HepG2 (cell line): ENCODE measurements at regions not wholly inside any gene's neighbourhood (a gene's known extent, or its start where the extent isn't known, plus 50 kb on each side); places are given as distances from the start of the nearest gene placed in this dataset.

ENCODE experiments used
- ATAC-seq: fragments of 200-7000 bp; cut with Tn5 transposase; 3 replicates; pipeline ENCODE4 v1.9.1; 2020; ENCODE audit warnings: mild to moderate bottlenecking, moderate library complexity
- BruUV-seq: library from RNA; stranded (reverse); fragments of 400-500 nt; replicated peaks from 2 replicates; lab custom pipeline; 2021; lab: Mats Ljungman, UMichigan
- CTCF ChIA-PET: fragments of 300-600 bp; formaldehyde crosslinking; extraction: SDS; loops from one replicate; lab custom pipeline; 2021; ENCODE audit warnings: low total read pairs, inconsistent platforms, low intra/inter-chr PET ratio; lab: Yijun Ruan, JAX
- POLR2A ChIA-PET: fragments of 350-600 bp; sonication (Branson Sonifier 250); formaldehyde crosslinking; loops from one replicate; lab custom pipeline; 2020; ENCODE audit warnings: antibody characterized with exemption, inconsistent platforms; lab: Yijun Ruan, JAX
- DNase-seq: peaks from one replicate; pipeline ENCODE4 v3.0.0-alpha.2; 2015; ENCODE audit warnings: low spot score
- FAIRE-seq: peaks from 3 replicates; lab custom pipeline; 2011; peaks lifted over from hg19 to GRCh38; lab: Jason Lieb, UNC
- H2AFZ ChIP-seq: one replicate; pipeline ENCODE4 v1.6.1; 2011; ENCODE audit warnings: low read length, inconsistent platforms
- H3K27ac ChIP-seq: fragments of 300-600 bp; 3 replicates; pipeline ENCODE4 v1.8.0; 2011; ENCODE audit warnings: mixed run types, mild to moderate bottlenecking, mixed read lengths, low read length, inconsistent platforms; ENCODE audit not compliant: insufficient read depth; ENCODE audit errors: extremely low read length
- H3K27me3 ChIP-seq, 2 experiments: fragments of 200-600 bp in 1 of 2; 2 replicates in 1 of 2; 3 replicates in 1 of 2; pipeline versions ENCODE4 v1.6.0 to v1.8.0; 2011; ENCODE audit warnings: low read length in 2 of 2, mild to moderate bottlenecking in 2 of 2, moderate library complexity in 2 of 2, inconsistent platforms in 1 of 2; ENCODE audit not compliant: insufficient read depth in 2 of 2, control insufficient read depth in 1 of 2
- H3K36me3 ChIP-seq, 2 experiments: fragments of 200-600 bp in 1 of 2; replicated peaks in 1 of 2; 2 replicates in 1 of 2; 3 replicates in 1 of 2; pipeline versions ENCODE4 v1.5.1 to v1.8.0; 2011; ENCODE audit warnings: low read length in 2 of 2, inconsistent platforms in 1 of 2; ENCODE audit not compliant: insufficient read depth in 2 of 2, control insufficient read depth in 1 of 2
- H3K4me1 ChIP-seq: 2 replicates; pipeline ENCODE4 v1.5.1; 2012; ENCODE audit warnings: low read length, inconsistent platforms; ENCODE audit not compliant: insufficient read depth
- H3K4me2 ChIP-seq: 2 replicates; pipeline ENCODE4 v1.6.0; 2011; ENCODE audit warnings: low read depth, low read length, inconsistent platforms
- H3K4me3 ChIP-seq, 3 experiments: fragments of 200-600 bp in 1 of 3; sonication (generic), shearing (Covaris generic) in 1 of 3; replicated peaks in 1 of 3; 2 replicates each; pipeline ENCODE4 v1.5.1; 2011 to 2016; ENCODE audit warnings: low read length in 3 of 3, inconsistent platforms in 2 of 3, low read depth in 2 of 3, mild to moderate bottlenecking in 2 of 3, control low read depth in 1 of 3, mixed read lengths in 1 of 3; ENCODE audit not compliant: insufficient read depth in 1 of 3
- H3K79me2 ChIP-seq: one replicate; pipeline ENCODE4 v1.6.1; 2011; ENCODE audit warnings: low read length, inconsistent platforms; ENCODE audit not compliant: insufficient read depth
- H3K9ac ChIP-seq: 2 replicates; pipeline ENCODE4 v1.6.0; 2011; ENCODE audit warnings: mild to moderate bottlenecking, low read depth, low read length, inconsistent platforms; ENCODE audit not compliant: insufficient read depth
- H3K9me3 ChIP-seq: 2 replicates; pipeline ENCODE4 v1.5.1; 2012; ENCODE audit warnings: mild to moderate bottlenecking, low read length
- H4K20me1 ChIP-seq: 2 replicates; pipeline ENCODE4 v1.6.0; 2011; ENCODE audit warnings: inconsistent platforms, mild to moderate bottlenecking, low read length, moderate library complexity; ENCODE audit not compliant: insufficient read depth
- HMG20A ChIP-seq: IDR thresholded peaks from 2 replicates; pipeline ENCODE4 v1.6.1; 2016; ENCODE audit warnings: borderline replicate concordance
- MXI1 ChIP-seq: IDR thresholded peaks from 3 replicates; pipeline ENCODE4 v1.6.1; 2012; ENCODE audit warnings: low read depth, low read length, inconsistent platforms, borderline replicate concordance
- SALL1 ChIP-seq: sonication (generic); formaldehyde crosslinking; IDR thresholded peaks from 2 replicates; pipeline ENCODE4 v1.8.0; 2022; ENCODE audit warnings: mild to moderate bottlenecking, missing genetic modification reagents
- SOX5 ChIP-seq: IDR thresholded peaks from 2 replicates; pipeline ENCODE4 v1.6.1; 2016; ENCODE audit warnings: borderline replicate concordance
- ZFX ChIP-seq: sonication (generic); formaldehyde crosslinking; IDR thresholded peaks from 2 replicates; pipeline ENCODE4 v1.4.0; 2020; ENCODE audit warnings: mild to moderate bottlenecking, low read depth, missing genetic modification reagents, moderate library complexity
- ZNF451 ChIP-seq: sonication (generic); formaldehyde crosslinking; IDR thresholded peaks from 2 replicates; pipeline ENCODE4 v1.5.0; 2020; ENCODE audit warnings: mild to moderate bottlenecking, missing genetic modification reagents
- ZNF703 ChIP-seq: sonication (generic); formaldehyde crosslinking; IDR thresholded peaks from 2 replicates; pipeline ENCODE4 v1.5.1; 2020; ENCODE audit warnings: missing genetic modification reagents, mild to moderate bottlenecking, moderate library complexity, borderline replicate concordance
- WGBS: methylation state at CpG from one replicate; pipeline ENCODE4 v1.1.6; 2017; ENCODE audit warnings: low lambda C conversion rate; 5-methylcytosine and 5-hydroxymethylcytosine counted together
- in situ Hi-C: cut with HindIII; loops from 2 replicates; pipeline ENCODE4 v1.10.0; 2017; ENCODE audit warnings: low pct_unique_long_range_greater_than_20kb; ENCODE audit not compliant: extremely low pct_ligation_motif_present
- intact Hi-C: fragments of 100-400 bp; cut with micrococcal nuclease; formaldehyde crosslinking; loops from one replicate; pipeline ENCODE4 v1.10.0; 2022; ENCODE audit not compliant: unreplicated experiment
- TF ChIP-seq, protein P1 (sequence below): sonication (generic); formaldehyde crosslinking; IDR thresholded peaks from 2 replicates; pipeline ENCODE4 v1.5.1; 2020; ENCODE audit warnings: missing genetic modification reagents, mild to moderate bottlenecking, borderline replicate concordance

DNA sequence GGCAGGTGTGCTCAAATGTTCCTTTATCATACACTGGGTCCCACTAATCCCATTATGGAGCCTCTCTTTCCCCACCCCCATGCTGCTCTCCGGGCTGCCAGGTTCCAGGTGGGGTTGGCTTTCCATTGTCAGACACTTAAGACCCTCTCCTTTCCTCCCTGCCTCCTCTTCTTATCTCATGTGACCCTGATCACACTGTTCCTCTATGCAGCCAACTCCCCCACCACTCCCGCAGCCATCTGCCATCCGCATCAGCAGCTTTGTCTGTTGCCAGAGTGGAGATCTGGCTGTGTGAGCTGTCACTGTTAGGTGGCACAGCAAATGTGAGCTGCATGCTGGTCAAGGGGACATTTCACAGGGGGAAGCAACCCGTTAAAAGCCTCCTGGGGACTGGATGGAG lies 391.4 kb downstream of the TNS3 start:
- no peak for DNase-seq
- intact Hi-C loops (no loop called here), in situ Hi-C loops (no loop called here)
- Histone ChIP-seq H3K4me2 (no peak overlapping the region), H3K27me3 (0 out of 5 replicates have a peak, but pooled peaks cover 0 to 7% of the 10 kb centered on the region in 2 experiments), H3K4me3 (no peak overlapping the region), H4K20me1 (no peaks in the 10 kb centered on the region), H2AFZ (no peak overlapping the region), H3K4me1 (peaks cover 14% of the 10 kb centered on the region), H3K9ac (no peak overlapping the region), H3K79me2 (no peaks in the 10 kb centered on the region), H3K36me3 (no peaks in the 10 kb centered on the region), H3K27ac (no peak overlapping the region), H3K9me3 (no peaks in the 10 kb centered on the region)
- no peak for FAIRE-seq
- POLR2A ChIA-PET: no interaction called here
- CTCF ChIA-PET: no interaction called here
- no peak for ATAC-seq
- TF ChIP-seq ZNF703 (CRISPR knock-in tag) (no peak), SOX5 (CRISPR knock-in tag) (no peak), HMG20A (no peak), MXI1 (no peak), ZFX (CRISPR knock-in tag) (no peak), SALL1 (CRISPR knock-in tag) (no peak), ZNF451 (CRISPR knock-in tag) (no peak)
- TF ChIP-seq, protein P1, sequence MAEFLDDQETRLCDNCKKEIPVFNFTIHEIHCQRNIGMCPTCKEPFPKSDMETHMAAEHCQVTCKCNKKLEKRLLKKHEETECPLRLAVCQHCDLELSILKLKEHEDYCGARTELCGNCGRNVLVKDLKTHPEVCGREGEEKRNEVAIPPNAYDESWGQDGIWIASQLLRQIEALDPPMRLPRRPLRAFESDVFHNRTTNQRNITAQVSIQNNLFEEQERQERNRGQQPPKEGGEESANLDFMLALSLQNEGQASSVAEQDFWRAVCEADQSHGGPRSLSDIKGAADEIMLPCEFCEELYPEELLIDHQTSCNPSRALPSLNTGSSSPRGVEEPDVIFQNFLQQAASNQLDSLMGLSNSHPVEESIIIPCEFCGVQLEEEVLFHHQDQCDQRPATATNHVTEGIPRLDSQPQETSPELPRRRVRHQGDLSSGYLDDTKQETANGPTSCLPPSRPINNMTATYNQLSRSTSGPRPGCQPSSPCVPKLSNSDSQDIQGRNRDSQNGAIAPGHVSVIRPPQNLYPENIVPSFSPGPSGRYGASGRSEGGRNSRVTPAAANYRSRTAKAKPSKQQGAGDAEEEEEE (CRISPR knock-in tag): no peak
- no TSS peak for BruUV-seq
- WGBS: 63% methylated on average over 3 of the region's 4 CpGs
